Activated T-helper 17 cell treated with anti-CD3 and anti-CD28 coated beads, Interleukin-2, amount 50 U/mL, for 72 hours (primary cell): ENCODE measurements at regions not wholly inside any gene's neighbourhood (a gene's known extent, or its start where the extent isn't known, plus 50 kb on each side); places are given as distances from the start of the nearest gene placed in this dataset.

Source experiments
- ATAC-seq: fragments of 150-1000 bp; cut with Tn5 transposase; replicated peaks from 2 replicates; pipeline ENCODE4 v1.10.0; 2021; ENCODE audit warnings: mild to moderate bottlenecking, moderate library complexity
- H3K27ac Mint-ChIP-seq: one replicate; pipeline ENCODE4 v1.8.0; 2022; ENCODE audit warnings: mixed read lengths
- H3K27me3 Mint-ChIP-seq: one replicate; pipeline ENCODE4 v1.8.0; 2022; ENCODE audit warnings: mixed read lengths
- H3K36me3 Mint-ChIP-seq: one replicate; pipeline ENCODE4 v1.8.0; 2022; ENCODE audit warnings: low read depth, mild to moderate bottlenecking, mixed read lengths
- H3K4me1 Mint-ChIP-seq: one replicate; pipeline ENCODE4 v1.8.0; 2022; ENCODE audit warnings: mixed read lengths
- H3K4me3 Mint-ChIP-seq: one replicate; pipeline ENCODE4 v1.8.0; 2022; ENCODE audit warnings: mild to moderate bottlenecking, mixed read lengths
- H3K9me3 Mint-ChIP-seq: one replicate; pipeline ENCODE4 v1.8.0; 2022; ENCODE audit warnings: mixed read lengths

DNA sequence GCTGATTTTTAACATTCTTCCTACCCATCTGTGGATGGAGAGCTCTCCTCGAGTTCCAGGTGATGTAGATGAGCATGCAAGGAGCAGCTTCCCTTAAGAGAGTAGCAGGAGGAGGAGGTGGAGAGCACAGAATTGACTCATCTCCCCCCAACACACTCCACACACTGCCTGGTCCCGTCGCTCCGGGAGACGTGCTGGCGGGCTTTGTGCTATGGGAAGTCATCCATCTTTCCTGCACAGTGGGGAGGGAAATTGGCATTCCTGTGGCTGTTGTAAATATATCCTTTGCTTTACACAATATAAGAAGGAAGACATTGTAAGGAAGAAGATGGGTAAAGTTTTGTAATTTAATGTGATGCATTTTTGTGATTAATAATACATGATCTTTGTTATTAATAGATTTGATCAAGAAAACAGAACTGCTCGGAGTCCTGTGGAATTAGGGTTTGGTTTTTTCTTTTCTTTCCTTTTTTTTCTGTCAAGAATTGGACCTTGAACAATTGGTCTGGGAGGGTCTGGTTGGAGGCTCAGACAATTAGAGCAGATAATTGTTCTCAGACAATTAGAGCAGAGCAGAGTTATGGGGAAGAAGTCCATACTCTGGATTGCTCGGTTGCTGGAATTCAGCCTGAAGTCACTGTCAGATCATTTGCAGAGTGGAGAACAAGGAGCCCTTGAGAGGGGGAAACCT lies 297.8 kb downstream of the GADD45G start:
- Mint-ChIP-seq H3K4me1 (no peaks in the 10 kb centered on the region), H3K9me3 (no peaks in the 10 kb centered on the region), H3K27me3 (peaks cover 25% of the 10 kb centered on the region), H3K36me3 (no peaks in the 10 kb centered on the region), H3K27ac (no peak overlapping the region), H3K4me3 (no peak overlapping the region)
- no peak for ATAC-seq

DNA sequence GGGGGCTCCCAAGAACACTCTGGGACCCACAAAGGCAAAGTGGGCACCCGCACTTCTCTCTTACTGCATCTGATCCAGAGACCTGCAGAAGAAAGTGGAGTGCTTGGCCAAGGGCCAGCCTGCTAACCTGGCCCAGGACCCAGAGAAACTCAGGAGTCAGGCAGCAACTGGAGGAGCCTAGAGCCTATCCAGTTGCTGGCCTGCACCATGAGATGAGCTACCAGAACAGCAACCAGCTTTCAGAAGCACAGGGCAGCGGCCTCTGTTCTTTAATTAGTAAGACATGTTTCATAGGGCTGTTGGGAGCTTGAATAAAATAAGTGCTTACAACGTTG lies 298.3 kb downstream of the GADD45G start:
- no peaks in the 10 kb centered on the region for H3K36me3 Mint-ChIP-seq
- no peak overlapping the region for H3K4me3 Mint-ChIP-seq
- H3K9me3 Mint-ChIP-seq = no peaks in the 10 kb centered on the region
- peaks cover 25% of the 10 kb centered on the region for H3K27me3 Mint-ChIP-seq
- ATAC-seq = no peak
- no peaks in the 10 kb centered on the region for H3K4me1 Mint-ChIP-seq
- H3K27ac Mint-ChIP-seq = no peak overlapping the region

- ATAC-seq = no peak
- H3K27ac Mint-ChIP-seq = no peak overlapping the region
- no peaks in the 10 kb centered on the region for H3K4me1 Mint-ChIP-seq
- no peaks in the 10 kb centered on the region for H3K36me3 Mint-ChIP-seq
- H3K9me3 Mint-ChIP-seq = no peaks in the 10 kb centered on the region
- peaks cover 17% of the 10 kb centered on the region for H3K27me3 Mint-ChIP-seq
- no peak overlapping the region for H3K4me3 Mint-ChIP-seq
Measured at GRCh38 chr9:89905606-89906338, 301.0 kb downstream of the GADD45G start.

DNA sequence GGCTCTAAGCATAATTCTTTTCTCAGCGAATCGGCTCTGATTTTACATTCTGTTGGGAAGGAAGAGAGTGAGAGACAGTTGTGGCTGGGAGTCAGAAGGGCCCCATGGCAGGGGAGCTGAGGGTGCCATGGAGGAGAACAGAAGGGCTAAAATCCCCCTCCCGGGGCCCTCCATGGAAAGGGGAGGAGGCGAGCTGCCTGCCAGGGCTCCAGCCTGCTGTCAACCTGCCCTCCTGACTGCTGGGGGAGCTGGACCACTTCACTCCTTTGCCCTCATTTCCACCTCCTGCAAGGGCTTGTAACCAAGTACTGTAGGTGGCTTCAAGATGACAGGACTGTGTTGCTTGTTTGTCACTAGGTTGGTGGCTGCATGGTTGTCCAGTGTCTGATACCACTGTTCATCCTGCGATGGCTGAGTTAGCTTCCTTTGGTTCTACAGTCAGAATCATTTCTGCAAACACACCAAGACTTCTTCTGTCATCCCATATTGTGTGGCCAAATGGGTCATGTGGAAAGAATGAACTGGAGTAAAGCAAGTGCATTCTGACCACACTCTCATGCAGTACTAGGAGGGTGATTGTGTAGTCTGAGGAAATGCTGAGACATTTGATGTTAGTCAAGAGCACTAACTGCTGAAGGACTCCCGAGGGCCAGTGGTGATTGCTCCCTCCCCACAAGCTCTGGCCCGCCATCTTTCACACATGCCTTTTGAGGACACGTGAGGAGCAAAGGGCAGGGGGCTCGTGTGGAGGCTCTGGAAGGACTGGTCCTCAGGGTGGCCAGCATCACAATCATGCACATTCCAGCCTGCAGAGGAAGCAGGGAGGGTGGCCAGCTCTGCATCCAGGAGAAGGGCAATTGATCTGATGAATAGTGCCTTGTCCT lies 307.2 kb downstream of the GADD45G start:
- H3K36me3 Mint-ChIP-seq = no peaks in the 10 kb centered on the region
- H3K9me3 Mint-ChIP-seq = no peaks in the 10 kb centered on the region
- H3K4me3 Mint-ChIP-seq = no peak overlapping the region
- H3K27me3 Mint-ChIP-seq = no peaks in the 10 kb centered on the region
- H3K27ac Mint-ChIP-seq = no peak overlapping the region
- no peaks in the 10 kb centered on the region for H3K4me1 Mint-ChIP-seq
- peak; percentile 44 for ATAC-seq

- Mint-ChIP-seq H3K27ac (no peak overlapping the region), H3K4me3 (no peak overlapping the region), H3K4me1 (no peaks in the 10 kb centered on the region), H3K9me3 (no peaks in the 10 kb centered on the region), H3K36me3 (no peaks in the 10 kb centered on the region), H3K27me3 (no peaks in the 10 kb centered on the region)
- ATAC-seq = no peak
Measured at GRCh38 chr9:89912605-89912953, 307.8 kb downstream of the GADD45G start.

GRCh38 chr9:89915187-89915586 lies 310.4 kb downstream of the GADD45G start:
- H3K36me3 Mint-ChIP-seq = no peaks in the 10 kb centered on the region
- H3K27ac Mint-ChIP-seq = no peak overlapping the region
- H3K27me3 Mint-ChIP-seq = no peaks in the 10 kb centered on the region
- no peaks in the 10 kb centered on the region for H3K9me3 Mint-ChIP-seq
- ATAC-seq = no peak
- H3K4me1 Mint-ChIP-seq = no peaks in the 10 kb centered on the region
- no peak overlapping the region for H3K4me3 Mint-ChIP-seq

GRCh38 chr9:89916001-89916597 lies 311.3 kb downstream of the GADD45G start:
- no peaks in the 10 kb centered on the region for H3K9me3 Mint-ChIP-seq
- H3K27me3 Mint-ChIP-seq = no peaks in the 10 kb centered on the region
- no peaks in the 10 kb centered on the region for H3K36me3 Mint-ChIP-seq
- H3K27ac Mint-ChIP-seq = no peak overlapping the region
- no peak for ATAC-seq
- H3K4me3 Mint-ChIP-seq = no peak overlapping the region
- H3K4me1 Mint-ChIP-seq = no peaks in the 10 kb centered on the region

DNA sequence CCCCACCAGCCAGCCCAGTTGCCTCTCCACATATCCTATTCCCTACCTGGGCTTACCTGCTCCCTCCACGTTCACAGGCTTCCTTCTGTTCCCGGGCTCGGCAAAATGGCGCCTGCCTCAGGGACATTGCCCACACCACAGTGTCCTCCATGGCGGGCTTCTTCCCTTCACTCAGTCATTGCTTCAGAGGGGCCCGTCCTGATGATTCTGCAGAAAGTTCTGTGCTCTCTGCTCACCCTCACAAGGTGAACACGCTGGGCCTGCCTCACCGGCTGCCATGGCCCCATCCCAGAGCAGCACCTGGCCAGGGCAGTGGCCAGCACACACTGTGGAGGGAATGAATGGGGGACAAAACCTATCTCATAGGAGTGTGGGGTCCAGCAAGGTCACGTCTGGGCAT lies 313.0 kb downstream of the GADD45G start:
- H3K36me3 Mint-ChIP-seq = no peaks in the 10 kb centered on the region
- no peaks in the 10 kb centered on the region for H3K27me3 Mint-ChIP-seq
- no peak for ATAC-seq
- H3K27ac Mint-ChIP-seq = no peak overlapping the region
- H3K4me3 Mint-ChIP-seq = no peak overlapping the region
- no peaks in the 10 kb centered on the region for H3K4me1 Mint-ChIP-seq
- H3K9me3 Mint-ChIP-seq = no peaks in the 10 kb centered on the region

DNA sequence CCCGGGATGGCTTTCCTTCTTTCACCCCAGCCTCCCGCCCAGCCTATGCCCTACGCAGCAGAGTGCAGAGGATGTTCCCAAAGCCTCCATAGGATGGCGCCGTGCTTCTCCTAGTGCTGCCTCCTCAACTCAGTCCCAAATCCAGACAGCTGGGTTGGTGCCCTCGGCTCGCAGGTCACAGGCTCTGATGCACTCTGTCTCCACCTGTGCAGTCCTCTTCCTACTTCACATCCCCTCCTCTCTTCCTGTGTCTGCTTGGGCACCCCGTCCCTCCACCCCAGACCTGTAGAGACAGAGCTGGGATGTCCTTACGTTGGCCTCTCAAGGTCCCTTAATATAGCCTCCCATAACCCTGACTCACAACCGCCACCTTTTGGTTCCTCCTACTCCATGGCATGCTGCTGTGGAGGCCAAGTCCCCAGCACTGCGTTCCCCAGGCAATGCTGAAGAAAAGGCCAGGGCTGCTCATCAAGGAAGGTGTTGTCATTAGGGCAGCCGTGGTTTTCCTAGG lies 314.4 kb downstream of the GADD45G start:
- ATAC-seq = peak; percentile 73
- H3K36me3 Mint-ChIP-seq = no peaks in the 10 kb centered on the region
- H3K9me3 Mint-ChIP-seq = no peaks in the 10 kb centered on the region
- no peak overlapping the region for H3K27ac Mint-ChIP-seq
- H3K4me1 Mint-ChIP-seq = peaks cover 6% of the 10 kb centered on the region
- H3K27me3 Mint-ChIP-seq = no peaks in the 10 kb centered on the region
- H3K4me3 Mint-ChIP-seq = no peak overlapping the region

DNA sequence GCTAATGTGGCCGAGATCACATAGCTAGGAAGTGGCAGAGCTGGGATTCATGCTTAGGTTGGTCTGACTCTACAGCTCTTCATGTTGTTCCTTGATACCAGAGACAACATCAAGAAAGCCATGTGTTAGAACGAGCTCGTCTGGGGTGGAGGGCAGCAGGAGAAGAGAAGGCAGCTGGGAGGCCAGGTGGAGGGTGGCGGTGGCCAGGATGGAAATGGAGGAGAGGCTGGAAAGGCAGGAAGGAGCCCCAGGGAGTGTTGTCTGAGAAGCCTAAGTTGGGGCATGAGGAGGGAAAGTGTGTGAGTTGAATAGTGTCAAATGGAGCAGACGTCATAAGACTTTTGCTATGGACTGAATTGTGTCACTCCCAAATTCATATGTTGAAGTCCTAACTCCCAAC lies 315.3 kb downstream of the GADD45G start:
- Mint-ChIP-seq H3K27ac (peak overlapping the region; percentile 63), H3K4me1 (peaks cover 9% of the 10 kb centered on the region), H3K9me3 (no peaks in the 10 kb centered on the region), H3K4me3 (no peak overlapping the region), H3K27me3 (no peaks in the 10 kb centered on the region), H3K36me3 (no peaks in the 10 kb centered on the region)
- no peak for ATAC-seq

DNA sequence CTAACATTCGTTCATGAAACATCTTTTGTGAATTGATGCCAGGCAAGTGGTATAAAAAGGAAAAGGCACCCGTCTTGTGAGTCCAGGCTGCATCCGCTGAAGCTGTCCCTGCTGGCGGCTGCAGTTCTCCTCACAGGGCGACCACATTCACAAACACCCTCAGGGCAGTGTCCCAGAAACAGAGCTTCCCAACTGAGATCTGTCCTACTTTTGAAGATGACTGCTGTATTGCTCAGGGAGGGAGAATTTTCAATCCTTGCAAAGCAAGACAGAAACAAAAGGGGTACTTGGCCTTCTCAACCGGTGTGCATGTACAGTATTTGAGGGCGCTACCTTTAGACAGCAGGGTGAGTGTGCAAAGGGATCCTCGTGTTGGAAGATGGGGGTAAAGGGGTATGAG lies 316.1 kb downstream of the GADD45G start:
- H3K27ac Mint-ChIP-seq = no peak overlapping the region
- peaks cover 9% of the 10 kb centered on the region for H3K4me1 Mint-ChIP-seq
- H3K9me3 Mint-ChIP-seq = no peaks in the 10 kb centered on the region
- peaks cover 1% of the 10 kb centered on the region for H3K27me3 Mint-ChIP-seq
- ATAC-seq = no peak
- H3K36me3 Mint-ChIP-seq = no peaks in the 10 kb centered on the region
- H3K4me3 Mint-ChIP-seq = no peak overlapping the region

- Mint-ChIP-seq H3K36me3 (no peaks in the 10 kb centered on the region), H3K27ac (no peak overlapping the region), H3K4me1 (peaks cover 9% of the 10 kb centered on the region), H3K9me3 (no peaks in the 10 kb centered on the region), H3K27me3 (peaks cover 9% of the 10 kb centered on the region), H3K4me3 (no peak overlapping the region)
- ATAC-seq = no peak
Measured at GRCh38 chr9:89922099-89922498, 317.3 kb downstream of the GADD45G start.

DNA sequence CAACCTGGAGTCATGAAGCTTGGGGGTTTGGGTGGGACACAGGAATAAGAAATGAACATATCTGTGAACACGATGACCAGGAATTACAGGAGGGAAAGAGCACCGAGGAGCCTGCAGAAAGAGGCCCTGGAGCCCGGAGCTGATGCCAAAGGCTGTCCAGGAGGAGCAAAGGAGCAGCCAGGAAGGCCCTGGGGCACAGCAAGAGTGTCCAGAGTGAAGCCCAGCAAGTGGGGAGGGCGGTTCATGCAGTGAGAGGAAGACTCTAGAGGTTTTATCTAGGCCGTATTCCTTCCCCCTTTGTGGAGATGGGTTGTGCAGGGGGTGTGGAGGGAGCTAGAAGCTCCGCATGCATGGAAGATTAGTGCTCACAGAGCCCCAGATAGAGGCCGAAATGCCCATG lies 318.4 kb downstream of the GADD45G start:
- no peak for ATAC-seq
- no peaks in the 10 kb centered on the region for H3K9me3 Mint-ChIP-seq
- peaks cover 12% of the 10 kb centered on the region for H3K27me3 Mint-ChIP-seq
- peak overlapping the region; percentile 84 for H3K27ac Mint-ChIP-seq
- H3K4me1 Mint-ChIP-seq = peaks cover 9% of the 10 kb centered on the region
- H3K4me3 Mint-ChIP-seq = no peak overlapping the region
- no peaks in the 10 kb centered on the region for H3K36me3 Mint-ChIP-seq

DNA sequence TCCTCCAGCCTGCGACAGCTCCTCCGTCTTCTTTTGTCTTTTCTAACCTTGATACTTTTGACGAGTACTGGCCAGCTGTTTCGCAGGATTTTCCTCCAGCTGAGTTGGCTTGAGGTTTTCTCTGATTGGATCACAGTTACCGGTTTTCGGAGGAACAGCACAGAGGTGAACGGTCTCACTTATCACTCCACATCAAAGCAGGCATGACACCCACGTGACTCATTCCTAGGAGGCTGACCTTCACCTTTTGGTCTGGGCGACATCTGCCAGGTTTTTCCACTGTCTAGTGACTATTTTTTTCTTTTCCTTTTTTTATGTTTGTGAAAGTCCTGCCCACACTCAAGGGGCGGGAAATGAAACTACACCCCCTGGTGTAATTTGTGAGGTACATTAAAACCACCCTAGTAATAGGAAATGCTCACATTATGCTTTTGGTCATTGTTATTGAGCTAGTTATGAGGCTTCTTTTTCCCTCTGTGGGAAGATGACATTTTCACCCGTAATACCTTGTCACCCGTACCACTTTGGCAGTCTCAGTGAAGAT lies 319.2 kb downstream of the GADD45G start:
- Mint-ChIP-seq H3K36me3 (no peaks in the 10 kb centered on the region), H3K9me3 (no peaks in the 10 kb centered on the region), H3K27me3 (peaks cover 16% of the 10 kb centered on the region), H3K4me1 (peaks cover 9% of the 10 kb centered on the region), H3K4me3 (peak overlapping the region; percentile 36), H3K27ac (peak overlapping the region; percentile 84)
- peak; percentile 88 for ATAC-seq
